ENCODE measurements at regions not wholly inside any gene's neighbourhood (a gene's known extent, or its start where the extent isn't known, plus 50 kb on each side); places are given as distances from the start of the nearest gene placed in this dataset.

DNA sequence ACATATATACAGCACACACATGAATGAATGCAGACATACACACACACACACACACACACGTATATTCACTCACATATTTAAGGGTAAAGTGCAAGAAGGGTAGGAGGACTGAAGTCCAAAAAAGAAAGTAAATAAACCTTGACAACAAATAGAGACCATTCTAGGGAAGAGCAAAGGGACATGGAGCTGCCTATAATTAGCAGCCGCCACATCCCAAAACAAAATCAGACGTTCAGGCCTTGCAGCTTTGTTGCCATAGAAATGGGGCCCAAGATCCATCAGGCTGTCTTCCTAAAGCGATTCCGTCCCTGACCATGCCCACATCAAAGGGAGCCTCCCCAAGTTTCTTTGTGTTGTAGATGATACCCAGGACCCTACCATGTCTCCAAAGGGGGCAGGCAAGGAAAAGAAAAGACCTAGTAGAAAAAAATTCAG lies 703.5 kb upstream of the TBX3 start:
- Histone ChIP-seq H3K36me3 (ENCODE audit: insufficient read depth, low read length) (no peaks in the 10 kb centered on the region), H3K9me3 (ENCODE audit: low read length) (no peaks in the 10 kb centered on the region), H3K9ac (ENCODE audit: low read length) (no peak overlapping the region), H2AFZ (ENCODE audit: low read length) (no peak overlapping the region), H3K27me3 (ENCODE audit: insufficient read depth, low read length) (no peaks in the 10 kb centered on the region), H3K4me1 (ENCODE audit: insufficient read depth, low read length, severe bottlenecking) (no peaks in the 10 kb centered on the region), H3F3A (ENCODE audit: insufficient read depth, low read length) (no peaks in the 10 kb centered on the region), H4K20me1 (ENCODE audit: insufficient read depth, low read length) (no peaks in the 10 kb centered on the region), H3K79me2 (ENCODE audit: insufficient read depth, low read length) (no peaks in the 10 kb centered on the region), H3K27ac (ENCODE audit: low read depth, low read length, poor library complexity, severe bottlenecking) (no peak overlapping the region), H3K4me3 (ENCODE audit: low read depth, low read length, poor library complexity, severe bottlenecking) (no peak overlapping the region), H3K4me2 (ENCODE audit: low read length) (no peak overlapping the region), H3K9me2 (ENCODE audit: low read depth, low read length) (no peaks in the 10 kb centered on the region)
- TF ChIP-seq CTCF (IDR thresholded peaks at IDR 0.05; ENCODE audit: low read length) (no peak), EZH2 (IDR thresholded peaks at IDR 0.05; ENCODE audit: borderline replicate concordance, low read length) (no peak)

DNA sequence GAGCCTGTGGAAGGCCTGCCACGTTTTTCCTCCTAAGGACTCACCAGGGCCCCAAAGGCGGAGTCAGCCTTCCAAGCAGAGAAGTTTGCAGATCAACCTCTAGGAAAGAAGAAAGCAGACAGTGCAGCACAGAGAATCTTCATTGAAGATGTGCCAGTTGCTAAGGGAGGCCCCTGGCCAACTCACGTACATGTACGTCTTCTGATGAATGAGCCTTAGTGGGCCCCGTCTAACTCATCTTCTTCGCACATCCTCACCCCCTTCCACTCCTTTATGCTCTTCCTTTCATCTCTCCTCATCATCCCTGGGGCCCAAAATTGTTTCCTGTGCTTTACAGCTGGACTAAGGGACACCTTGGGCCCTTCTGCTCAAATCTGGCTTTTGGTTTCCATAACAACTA lies 703.0 kb upstream of the TBX3 start:
- Histone ChIP-seq H3K4me3 (ENCODE audit: low read depth, low read length, poor library complexity, severe bottlenecking) (no peak overlapping the region), H3K36me3 (ENCODE audit: insufficient read depth, low read length) (no peaks in the 10 kb centered on the region), H3K9me3 (ENCODE audit: low read length) (no peaks in the 10 kb centered on the region), H2AFZ (ENCODE audit: low read length) (no peak overlapping the region), H3K27me3 (ENCODE audit: insufficient read depth, low read length) (no peaks in the 10 kb centered on the region), H3K4me1 (ENCODE audit: insufficient read depth, low read length, severe bottlenecking) (no peaks in the 10 kb centered on the region), H3K9me2 (ENCODE audit: low read depth, low read length) (no peaks in the 10 kb centered on the region), H3F3A (ENCODE audit: insufficient read depth, low read length) (no peaks in the 10 kb centered on the region), H3K79me2 (ENCODE audit: insufficient read depth, low read length) (no peaks in the 10 kb centered on the region), H3K9ac (ENCODE audit: low read length) (no peak overlapping the region), H4K20me1 (ENCODE audit: insufficient read depth, low read length) (no peaks in the 10 kb centered on the region), H3K4me2 (ENCODE audit: low read length) (no peak overlapping the region), H3K27ac (ENCODE audit: low read depth, low read length, poor library complexity, severe bottlenecking) (no peak overlapping the region)
- no peak for TF ChIP-seq CTCF (IDR thresholded peaks at IDR 0.05; ENCODE audit: low read length)
- no peak for TF ChIP-seq EZH2 (IDR thresholded peaks at IDR 0.05; ENCODE audit: borderline replicate concordance, low read length)

GRCh38 chr12:115385141-115385540 lies 701.2 kb upstream of the TBX3 start:
- Histone ChIP-seq H3K79me2 (ENCODE audit: insufficient read depth, low read length) (no peaks in the 10 kb centered on the region), H3K9ac (ENCODE audit: low read length) (no peak overlapping the region), H3F3A (ENCODE audit: insufficient read depth, low read length) (no peaks in the 10 kb centered on the region), H3K36me3 (ENCODE audit: insufficient read depth, low read length) (no peaks in the 10 kb centered on the region), H4K20me1 (ENCODE audit: insufficient read depth, low read length) (no peaks in the 10 kb centered on the region), H3K4me2 (ENCODE audit: low read length) (no peak overlapping the region), H3K9me3 (ENCODE audit: low read length) (no peaks in the 10 kb centered on the region), H3K9me2 (ENCODE audit: low read depth, low read length) (no peaks in the 10 kb centered on the region), H2AFZ (ENCODE audit: low read length) (no peak overlapping the region), H3K27me3 (ENCODE audit: insufficient read depth, low read length) (no peaks in the 10 kb centered on the region), H3K4me3 (ENCODE audit: low read depth, low read length, poor library complexity, severe bottlenecking) (no peak overlapping the region), H3K4me1 (ENCODE audit: insufficient read depth, low read length, severe bottlenecking) (no peaks in the 10 kb centered on the region), H3K27ac (ENCODE audit: low read depth, low read length, poor library complexity, severe bottlenecking) (no peak overlapping the region)
- TF ChIP-seq CTCF (IDR thresholded peaks at IDR 0.05; ENCODE audit: low read length), result no peak
- no peak for TF ChIP-seq EZH2 (IDR thresholded peaks at IDR 0.05; ENCODE audit: borderline replicate concordance, low read length)

All from OCI-LY1 (cell line).